GM21723 (cell line): ENCODE measurements at regions not wholly inside any gene's neighbourhood (a gene's known extent, or its start where the extent isn't known, plus 50 kb on each side); places are given as distances from the start of the nearest gene placed in this dataset.

Experiments used
- ATAC-seq: cut with Tn5 transposase; IDR thresholded peaks from one replicate; pipeline ENCODE4 v1.9.1; 2021; ENCODE audit warnings: mild to moderate bottlenecking, moderate library complexity; ENCODE audit not compliant: unreplicated experiment

DNA sequence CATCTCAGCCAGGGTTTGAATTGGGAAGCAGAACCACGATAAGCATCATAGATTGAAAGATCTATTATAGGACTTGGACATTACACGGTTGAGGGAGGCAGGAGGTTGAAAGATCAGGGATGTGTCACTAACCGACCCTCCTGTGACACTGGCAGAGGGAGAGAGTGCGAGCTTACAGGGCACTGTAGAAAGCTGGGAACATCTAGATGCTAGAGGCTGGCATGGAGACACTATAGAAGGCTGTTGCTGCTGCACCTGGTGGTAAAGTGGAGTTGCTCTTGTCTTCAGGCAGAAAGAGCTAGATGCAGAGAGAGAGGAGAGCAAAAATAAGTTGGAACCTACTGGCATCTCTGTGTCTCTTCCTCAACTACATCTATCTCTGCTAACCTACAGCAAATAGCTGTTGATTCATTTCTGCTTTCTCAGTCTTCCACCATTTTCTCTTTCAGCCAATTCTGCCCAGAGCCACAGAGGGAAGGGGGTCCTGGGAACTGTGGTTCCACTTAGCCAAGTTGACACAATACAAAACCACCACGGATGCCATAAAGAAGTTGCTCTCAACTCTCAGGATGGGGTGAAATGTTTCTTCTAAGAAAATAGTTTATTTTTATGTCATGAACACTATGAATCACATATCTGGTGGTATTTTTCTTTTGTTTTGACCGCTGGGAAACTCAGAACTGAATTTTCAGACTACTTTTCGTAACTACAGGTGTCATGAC lies 155.9 kb downstream of the ZNF281 start:
- peak; percentile 67 for ATAC-seq

DNA sequence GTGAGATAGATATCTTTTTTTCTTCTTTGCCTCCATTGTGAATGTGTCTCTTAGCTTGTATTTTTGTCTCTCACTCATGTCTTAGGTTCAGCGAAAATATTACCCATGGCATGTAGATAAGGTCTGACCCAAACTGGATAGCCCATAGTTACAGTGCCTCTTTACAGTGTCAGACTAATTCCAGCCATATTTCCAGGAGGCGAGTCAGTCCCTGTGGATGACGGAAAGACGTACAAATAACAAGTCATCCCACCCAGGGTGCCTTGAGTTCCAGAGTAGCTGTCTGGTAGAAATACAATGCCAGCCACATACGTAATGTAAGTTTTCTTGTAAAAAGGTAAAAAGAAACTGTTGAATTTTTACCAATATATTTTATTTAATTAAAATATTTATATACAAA lies 157.3 kb downstream of the ZNF281 start:
- ATAC-seq, result no peak

DNA sequence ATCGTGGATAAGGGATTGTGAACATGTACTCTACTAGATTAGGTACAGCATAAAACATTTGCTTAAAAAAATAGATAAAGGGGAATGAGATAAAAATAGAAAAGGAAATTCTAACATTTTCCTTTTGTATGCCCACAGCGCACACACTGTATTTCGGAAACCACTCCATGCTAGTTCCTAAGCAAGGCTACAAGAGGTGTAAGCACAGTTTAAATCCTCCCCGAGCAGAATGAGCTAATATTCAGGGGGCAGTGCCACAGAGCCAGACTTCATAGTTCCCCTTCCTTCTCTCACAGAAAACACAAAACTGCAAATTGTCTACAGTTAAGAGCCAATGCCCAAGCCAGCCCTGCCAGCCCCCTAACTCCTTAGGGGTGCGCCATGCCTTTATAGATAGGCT lies 159.4 kb downstream of the ZNF281 start:
- no peak for ATAC-seq

DNA sequence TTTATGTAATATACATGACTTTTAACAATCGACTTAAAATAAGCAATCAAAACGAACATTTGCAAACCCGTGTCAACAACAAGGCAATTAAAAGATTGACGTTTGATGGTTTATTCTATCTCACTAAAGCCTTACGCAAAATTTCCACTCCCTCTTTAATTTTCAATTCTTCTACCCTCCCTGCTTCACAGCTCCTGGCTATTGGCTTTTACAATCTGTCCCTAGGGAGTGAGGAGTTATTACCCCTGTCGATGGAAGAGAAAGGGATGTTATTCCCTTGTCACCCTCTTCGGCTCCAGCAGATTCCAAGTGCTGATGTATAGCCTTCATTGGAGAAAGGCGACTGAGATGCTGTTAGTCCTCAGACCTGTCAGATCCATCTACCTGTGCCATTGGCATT lies 161.3 kb downstream of the ZNF281 start:
- no peak for ATAC-seq

DNA sequence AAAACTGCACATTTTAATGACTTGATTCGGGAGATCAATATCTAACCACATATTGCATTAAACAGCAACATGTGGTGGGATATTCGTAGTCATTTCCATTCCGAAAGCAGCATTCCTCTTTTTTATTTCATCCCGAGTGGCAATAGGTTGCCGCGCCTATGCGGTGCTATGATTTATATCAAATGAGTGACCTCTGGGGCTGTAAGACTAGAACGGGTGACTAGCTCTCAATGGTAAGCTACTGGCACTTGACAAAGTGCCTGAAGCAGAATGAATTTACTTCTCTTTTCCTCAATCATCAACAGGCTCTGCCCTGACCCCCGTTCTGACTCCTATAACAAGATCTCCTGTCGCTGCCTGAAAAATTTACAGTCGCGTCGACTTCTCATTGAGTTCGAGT lies 162.3 kb downstream of the ZNF281 start:
- ATAC-seq, result no peak

DNA sequence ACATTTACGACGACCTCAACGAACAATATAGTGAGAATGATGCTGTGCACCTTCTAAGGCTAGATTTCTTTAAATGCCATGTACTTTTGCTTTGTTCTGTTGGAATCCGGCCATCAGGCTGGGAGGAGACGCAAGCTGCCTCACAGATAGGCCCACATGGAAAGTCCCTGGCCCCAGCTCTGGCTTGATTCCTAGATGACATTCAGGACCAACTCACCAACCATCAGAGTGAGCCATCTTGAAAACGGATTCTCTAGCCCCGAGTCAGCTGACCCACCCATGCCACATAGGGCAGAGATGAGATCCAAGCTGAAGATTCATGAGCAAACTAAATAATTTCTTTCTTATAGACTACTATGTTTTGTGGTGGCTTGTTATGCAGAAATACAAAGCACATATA lies 164.4 kb downstream of the ZNF281 start:
- no peak for ATAC-seq

DNA sequence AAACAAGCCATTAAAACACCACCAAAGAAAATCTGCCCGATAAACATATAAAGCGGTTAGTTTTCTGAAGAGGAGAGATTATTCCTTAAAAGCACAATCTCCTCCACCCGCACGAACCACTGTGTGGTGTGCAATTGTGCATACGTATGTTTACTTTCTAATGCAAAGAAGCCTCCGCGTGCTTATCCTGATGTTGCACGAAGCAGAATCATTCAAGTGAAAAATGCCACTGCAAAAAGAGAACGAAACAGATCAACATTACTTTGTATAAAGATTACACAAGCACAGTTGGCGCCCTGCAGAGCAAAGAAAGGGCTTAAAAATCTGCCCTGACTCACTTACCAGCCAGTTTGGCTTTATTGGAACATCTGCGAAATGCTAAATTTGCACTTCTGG lies 166.8 kb downstream of the ZNF281 start:
- no peak for ATAC-seq

DNA sequence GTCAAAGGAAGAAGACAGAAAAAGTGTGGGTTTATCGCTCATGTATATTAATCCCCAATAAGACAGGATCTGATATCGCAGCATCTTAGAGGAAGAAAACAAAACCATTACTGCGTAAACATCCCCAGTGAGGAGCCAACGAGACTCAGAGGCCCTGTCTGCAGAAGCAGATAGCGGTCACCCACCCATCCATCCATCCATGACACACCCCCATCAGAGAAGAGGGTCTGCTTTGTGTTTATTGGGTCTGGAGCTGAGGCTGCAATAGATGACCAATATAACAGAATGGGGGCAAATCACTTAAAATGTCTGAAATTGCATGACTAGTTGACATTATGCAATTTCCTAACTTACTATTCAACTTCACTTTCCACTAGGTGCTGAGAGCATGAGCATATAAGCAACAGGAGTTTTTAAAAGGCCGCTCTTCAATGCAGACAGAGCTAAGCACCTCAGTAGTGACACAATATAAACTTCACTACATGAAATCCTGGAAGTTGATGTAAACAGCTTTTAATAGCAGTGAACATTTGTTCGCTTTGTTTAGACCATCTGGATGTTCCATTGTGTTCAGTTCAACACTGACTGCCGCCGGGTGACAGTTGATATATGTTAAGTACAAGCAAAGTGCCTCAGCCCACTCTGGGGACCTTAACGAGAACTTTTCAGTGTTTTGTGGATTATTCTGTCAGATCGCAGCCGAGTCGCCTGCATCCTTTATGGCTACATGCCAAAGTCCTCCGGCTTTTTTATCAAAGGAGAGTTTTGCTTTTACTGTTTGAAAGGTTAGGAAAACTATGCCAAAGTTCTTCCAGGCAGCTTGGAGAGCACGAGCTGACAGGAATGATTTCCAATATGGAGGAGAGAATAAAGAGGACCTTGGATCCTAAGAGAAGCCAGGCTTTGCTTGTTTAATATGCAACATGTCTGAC lies 167.5 kb downstream of the ZNF281 start:
- ATAC-seq, result no peak

DNA sequence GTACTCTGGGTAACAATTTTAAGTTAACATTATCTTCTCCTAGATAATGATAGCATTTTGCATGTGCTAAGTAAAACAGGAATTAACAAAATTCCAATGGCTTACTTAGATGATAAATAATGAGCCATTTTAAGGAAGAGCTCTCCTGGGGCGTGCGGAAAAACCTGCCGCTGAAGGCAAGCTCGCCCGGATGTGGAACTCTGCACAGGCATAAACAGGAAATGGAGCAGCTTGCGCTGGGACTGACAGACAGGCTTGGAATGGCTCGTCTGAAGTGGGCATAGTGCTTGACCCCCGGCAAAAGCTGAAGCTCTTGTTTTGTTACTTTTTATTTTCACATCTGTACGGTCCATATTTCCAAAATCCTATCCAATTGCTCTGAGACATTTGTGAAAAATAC lies 169.2 kb downstream of the ZNF281 start:
- no peak for ATAC-seq

DNA sequence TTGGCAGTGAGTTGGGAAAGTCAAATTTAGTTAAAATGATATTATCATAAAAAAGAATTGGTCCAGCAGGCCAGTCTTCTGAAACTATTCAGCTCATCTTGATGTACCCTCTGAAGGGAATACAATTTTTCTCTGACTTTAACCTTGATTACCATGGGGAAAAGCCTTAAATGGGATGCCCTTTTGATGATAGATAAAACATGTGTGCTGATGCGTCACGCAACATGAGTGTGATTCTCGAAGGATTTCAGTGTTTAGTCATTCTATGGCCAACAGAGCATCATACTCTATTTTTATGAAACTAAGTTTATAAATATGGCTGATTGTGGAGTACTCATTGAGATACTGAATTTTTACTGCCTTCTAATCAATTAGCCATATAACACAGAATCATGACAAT lies 171.5 kb downstream of the ZNF281 start:
- no peak for ATAC-seq

DNA sequence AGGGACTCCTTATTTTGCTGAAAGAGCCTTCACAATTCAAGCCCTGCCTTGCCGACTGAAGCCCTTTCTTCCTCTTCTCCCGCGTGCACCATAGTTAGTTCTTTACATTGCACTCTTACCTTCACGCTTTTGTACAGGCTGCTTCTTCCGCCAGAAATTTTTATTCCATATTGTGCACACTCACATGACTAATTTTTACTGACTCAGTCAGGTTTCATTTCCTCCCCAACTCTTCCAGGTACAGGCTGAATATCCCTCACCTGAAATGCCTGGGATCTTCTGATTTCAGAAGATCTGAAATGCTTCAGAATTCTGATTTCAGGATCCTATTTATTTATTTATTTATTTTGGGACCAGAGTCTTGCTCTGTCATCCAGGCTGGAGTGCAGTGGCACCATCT lies 172.8 kb downstream of the ZNF281 start:
- ATAC-seq, result no peak

DNA sequence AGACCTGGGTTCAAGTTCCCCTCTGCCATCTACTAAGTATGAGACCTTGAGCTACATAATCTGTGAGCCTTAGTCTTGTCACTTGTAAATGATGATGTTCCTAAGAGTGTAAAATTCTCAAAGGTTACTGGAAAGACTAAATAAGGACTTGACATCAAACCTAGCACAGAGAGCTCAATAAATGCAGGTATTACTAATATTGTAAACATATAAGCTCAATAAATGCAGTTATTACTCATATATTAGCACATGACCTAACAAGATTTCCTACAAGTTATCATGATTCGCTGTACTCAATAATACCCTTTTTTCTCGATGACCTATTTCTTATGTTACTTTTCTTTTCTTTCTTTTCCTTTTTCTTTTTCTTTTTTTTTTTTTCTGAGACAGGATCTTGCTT lies 174.9 kb downstream of the ZNF281 start:
- no peak for ATAC-seq

DNA sequence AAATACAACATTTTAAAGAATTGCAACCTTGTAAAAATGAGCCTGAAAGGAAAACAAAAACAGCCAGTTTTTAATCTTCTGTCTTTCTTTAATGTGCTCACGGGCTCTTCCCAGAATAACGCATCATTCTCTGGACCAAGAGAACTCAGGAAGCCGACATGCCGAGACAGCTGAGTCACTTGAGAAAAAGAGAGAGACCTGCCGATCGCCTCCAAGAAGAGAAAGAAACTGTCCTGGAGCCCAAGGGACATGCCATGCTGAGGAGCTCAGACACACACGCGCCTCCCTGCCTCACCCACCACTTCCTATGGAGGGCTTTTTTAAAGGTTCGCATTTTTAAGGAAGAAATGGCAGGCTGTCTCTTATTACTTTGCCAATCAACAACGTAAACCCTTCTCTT lies 176.4 kb downstream of the ZNF281 start:
- no peak for ATAC-seq

DNA sequence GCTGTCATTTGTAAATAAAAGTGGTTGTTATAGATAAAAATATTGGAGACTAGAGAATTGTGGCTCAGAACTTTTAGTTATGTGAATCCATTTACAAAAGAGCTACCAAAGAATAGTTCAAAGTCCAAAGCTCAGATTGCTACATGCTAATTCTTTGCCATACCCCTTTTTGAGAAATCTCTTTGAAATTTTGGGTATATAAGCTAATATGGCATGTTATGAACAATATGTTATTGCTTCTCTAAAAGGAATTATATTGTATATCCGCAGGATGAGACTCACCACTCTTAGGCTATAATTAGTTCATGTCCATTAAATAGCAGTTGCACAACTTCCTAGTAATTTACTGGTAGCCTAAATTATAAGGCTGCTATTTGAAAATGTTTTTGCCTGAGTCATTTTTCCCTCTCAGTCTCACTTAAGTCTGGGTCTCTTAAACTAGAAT lies 178.0 kb downstream of the ZNF281 start:
- ATAC-seq, result no peak

DNA sequence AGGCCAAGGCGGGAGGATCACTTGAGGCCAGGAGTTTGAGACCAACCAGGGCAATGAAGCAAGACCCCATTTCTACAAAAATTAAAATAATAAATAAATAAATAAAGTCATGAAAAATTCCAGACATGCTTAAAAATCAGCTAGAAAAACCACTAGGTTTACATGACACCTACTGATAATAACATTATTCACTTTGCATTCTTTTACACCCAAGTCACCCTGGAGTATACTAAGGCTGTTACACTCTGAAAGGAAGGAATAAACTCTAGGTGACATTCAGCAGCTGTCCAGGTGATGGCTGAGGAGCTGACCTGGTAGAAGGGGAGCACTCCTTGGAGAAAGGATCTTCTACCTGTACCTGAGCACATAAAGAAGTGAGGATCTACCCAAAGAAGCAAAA lies 179.2 kb downstream of the ZNF281 start:
- ATAC-seq, result no peak

DNA sequence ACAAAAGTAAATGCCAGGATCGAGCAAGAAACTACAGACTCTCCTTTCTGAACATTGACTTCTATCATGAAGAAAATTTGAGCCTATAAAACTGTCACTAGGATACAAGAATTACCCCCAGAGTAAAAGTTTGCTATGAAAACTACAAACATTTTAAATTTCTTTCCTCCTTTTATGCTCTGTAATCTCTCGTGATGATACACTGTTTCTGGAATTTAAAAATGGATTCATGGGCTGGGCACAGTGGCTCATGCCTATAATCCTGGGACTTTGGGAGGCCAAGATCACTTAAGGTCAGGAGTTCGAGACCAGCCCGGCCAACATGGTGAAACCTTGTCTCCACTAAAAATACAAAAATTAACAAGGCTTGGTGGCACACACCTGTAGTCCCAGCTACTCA lies 181.3 kb downstream of the ZNF281 start:
- no peak for ATAC-seq

DNA sequence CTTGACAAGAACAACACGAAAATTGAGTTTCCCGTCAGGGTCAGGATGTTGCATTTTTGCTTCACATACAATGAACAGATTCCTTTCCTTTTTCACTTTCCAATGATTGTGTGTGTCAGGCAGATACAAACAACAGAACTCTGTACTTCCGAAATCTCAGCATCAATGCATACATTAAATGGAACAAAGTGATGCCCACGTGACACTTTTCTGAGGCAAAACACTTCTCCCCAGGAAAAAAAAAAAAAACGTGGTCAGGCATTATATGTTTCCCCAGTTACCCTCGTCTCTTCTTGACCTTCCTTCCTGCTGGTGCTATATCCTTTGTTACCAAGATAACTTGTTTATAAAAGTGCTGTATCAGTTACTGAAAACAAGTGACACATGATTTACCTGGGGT lies 181.8 kb downstream of the ZNF281 start:
- ATAC-seq, result no peak
